ENCODE measurements at regions not wholly inside any gene's neighbourhood (a gene's known extent, or its start where the extent isn't known, plus 50 kb on each side); places are given as distances from the start of the nearest gene placed in this dataset.
"Not testable (repeated sequence)": the region's sequence is repeated elsewhere in the genome, so short reads cannot be mapped to it uniquely, and the experiment has no call there.

DNA sequence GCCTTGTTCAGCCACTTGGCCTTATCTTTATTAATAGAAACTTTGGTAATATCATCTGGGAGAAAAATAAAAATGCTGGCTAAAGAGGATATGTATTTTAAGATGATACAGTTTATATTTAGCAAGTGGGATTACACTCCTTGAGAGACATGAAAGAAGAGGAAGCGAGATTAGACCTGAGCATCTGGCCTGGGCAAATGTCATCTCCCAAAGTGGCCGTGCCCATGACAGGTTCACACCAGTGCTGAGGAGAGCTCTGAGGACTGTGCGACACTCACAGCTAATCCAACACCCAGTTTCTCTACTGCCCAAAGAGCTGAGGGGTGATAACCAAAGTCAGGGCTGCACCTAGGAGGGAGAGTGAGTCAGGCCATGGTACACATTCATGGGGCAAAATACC lies 121.7 kb upstream of the DUSP10 start:
- H3K9ac ChIP-seq (ENCODE audit: insufficient read length, low read depth): no peak overlapping the region
- TF ChIP-seq SUZ12 (IDR thresholded peaks at IDR 0.05; ENCODE audit: extremely low read depth, insufficient read depth, insufficient read length) (no peak), ZNF274 (IDR thresholded peaks at IDR 0.05; ENCODE audit: low read depth, low read length) (no peak), YY1 (IDR thresholded peaks at IDR 0.05; ENCODE audit: insufficient read depth, insufficient read length) (no peak)
- no peaks in the 10 kb centered on the region for H3K4me1 ChIP-seq (ENCODE audit: insufficient read depth, insufficient read length)
- H3K9me3 ChIP-seq (ENCODE audit: insufficient read depth, low read length): no peaks in the 10 kb centered on the region
- no peaks in the 10 kb centered on the region for H3K36me3 ChIP-seq (ENCODE audit: insufficient read depth, insufficient read length, low read length)
- no peaks in the 10 kb centered on the region for H3K27me3 ChIP-seq (ENCODE audit: insufficient read depth, insufficient read length)
- H3K4me3 ChIP-seq (ENCODE audit: insufficient read length, low read depth): no peak overlapping the region
- no peak for DNase-seq (ENCODE audit: low read depth, low spot score)

GRCh38 chr1:221862971-221863370 lies 121.1 kb upstream of the DUSP10 start:
- no peak overlapping the region for H3K9ac ChIP-seq (ENCODE audit: insufficient read length, low read depth)
- H3K4me1 ChIP-seq (ENCODE audit: insufficient read depth, insufficient read length): no peaks in the 10 kb centered on the region
- H3K27me3 ChIP-seq (ENCODE audit: insufficient read depth, insufficient read length): no peaks in the 10 kb centered on the region
- H3K4me3 ChIP-seq (ENCODE audit: insufficient read length, low read depth): no peak overlapping the region
- DNase-seq (ENCODE audit: low read depth, low spot score): no peak
- H3K9me3 ChIP-seq (ENCODE audit: insufficient read depth, low read length): no peaks in the 10 kb centered on the region
- TF ChIP-seq SUZ12 (IDR thresholded peaks at IDR 0.05; ENCODE audit: extremely low read depth, insufficient read depth, insufficient read length) (no peak), YY1 (IDR thresholded peaks at IDR 0.05; ENCODE audit: insufficient read depth, insufficient read length) (no peak), ZNF274 (IDR thresholded peaks at IDR 0.05; ENCODE audit: low read depth, low read length) (no peak)
- no peaks in the 10 kb centered on the region for H3K36me3 ChIP-seq (ENCODE audit: insufficient read depth, insufficient read length, low read length)

DNA sequence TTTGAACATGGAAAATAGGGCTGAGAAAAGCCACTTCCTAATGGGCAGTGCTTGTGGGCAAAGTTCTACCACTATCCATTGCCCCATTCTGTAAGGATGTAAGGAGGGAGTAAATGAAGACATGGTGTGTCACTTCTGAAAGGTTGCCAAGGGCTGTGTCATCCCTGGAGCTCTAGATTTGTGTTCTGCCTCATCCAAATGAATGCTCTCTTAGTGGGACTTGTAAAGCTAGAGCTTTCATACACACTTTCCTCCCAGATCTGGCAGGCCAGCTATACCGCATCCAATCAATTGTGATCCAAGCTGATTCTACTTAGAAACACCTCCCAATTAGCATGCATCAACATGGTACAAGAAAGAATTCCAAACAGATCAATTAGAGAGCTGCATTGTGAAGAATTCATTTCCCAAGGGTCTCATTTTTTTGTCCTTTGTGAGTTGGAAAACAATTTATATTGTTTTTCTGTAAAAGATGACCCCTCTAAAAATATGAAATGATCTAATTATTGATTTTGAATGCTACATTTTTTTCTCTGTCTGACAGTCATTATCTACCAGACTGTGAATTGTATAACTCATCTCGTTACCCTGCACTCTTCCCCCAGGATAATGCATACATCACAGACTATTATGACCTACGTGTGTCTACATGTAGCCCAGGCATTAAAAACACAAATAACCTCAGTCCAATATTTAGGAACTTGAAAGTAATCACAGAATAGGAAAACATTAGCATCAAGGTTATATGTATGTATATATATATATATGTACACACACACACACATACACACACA lies 117.1 kb upstream of the DUSP10 start:
- no peaks in the 10 kb centered on the region for H3K9me3 ChIP-seq (ENCODE audit: insufficient read depth, low read length)
- DNase-seq (ENCODE audit: low read depth, low spot score): no peak
- TF ChIP-seq SUZ12 (IDR thresholded peaks at IDR 0.05; ENCODE audit: extremely low read depth, insufficient read depth, insufficient read length) (no peak), ZNF274 (IDR thresholded peaks at IDR 0.05; ENCODE audit: low read depth, low read length) (no peak), YY1 (IDR thresholded peaks at IDR 0.05; ENCODE audit: insufficient read depth, insufficient read length) (no peak)
- no peak overlapping the region for H3K4me3 ChIP-seq (ENCODE audit: insufficient read length, low read depth)
- no peaks in the 10 kb centered on the region for H3K36me3 ChIP-seq (ENCODE audit: insufficient read depth, insufficient read length, low read length)
- H3K4me1 ChIP-seq (ENCODE audit: insufficient read depth, insufficient read length): no peaks in the 10 kb centered on the region
- no peaks in the 10 kb centered on the region for H3K27me3 ChIP-seq (ENCODE audit: insufficient read depth, insufficient read length)
- H3K9ac ChIP-seq (ENCODE audit: insufficient read length, low read depth): no peak overlapping the region

DNA sequence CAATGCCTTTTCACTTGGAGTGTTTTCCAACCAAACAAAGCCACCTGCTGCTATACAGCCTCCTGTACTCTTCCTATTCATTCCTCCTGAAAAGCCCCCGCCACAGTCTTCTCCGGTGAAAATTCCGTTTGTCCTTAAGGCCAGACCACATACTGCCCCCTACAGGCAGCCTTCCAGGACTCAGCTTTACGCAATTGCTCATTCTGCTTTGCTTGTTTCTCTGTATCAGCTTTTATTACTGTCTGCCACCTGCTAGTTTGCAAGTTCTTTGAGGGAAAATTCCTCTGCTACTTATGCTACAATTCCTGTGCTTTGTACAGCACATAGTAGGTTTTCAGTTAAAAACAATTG lies 115.2 kb upstream of the DUSP10 start:
- not testable (repeated sequence) for H3K27me3 ChIP-seq (ENCODE audit: insufficient read depth, insufficient read length); H3K9me3 ChIP-seq (ENCODE audit: insufficient read depth, low read length); H3K9ac ChIP-seq (ENCODE audit: insufficient read length, low read depth); H3K36me3 ChIP-seq (ENCODE audit: insufficient read depth, insufficient read length, low read length); H3K4me1 ChIP-seq (ENCODE audit: insufficient read depth, insufficient read length); H3K4me3 ChIP-seq (ENCODE audit: insufficient read length, low read depth)
- peak; percentile 13 for DNase-seq (ENCODE audit: low read depth, low spot score)

DNA sequence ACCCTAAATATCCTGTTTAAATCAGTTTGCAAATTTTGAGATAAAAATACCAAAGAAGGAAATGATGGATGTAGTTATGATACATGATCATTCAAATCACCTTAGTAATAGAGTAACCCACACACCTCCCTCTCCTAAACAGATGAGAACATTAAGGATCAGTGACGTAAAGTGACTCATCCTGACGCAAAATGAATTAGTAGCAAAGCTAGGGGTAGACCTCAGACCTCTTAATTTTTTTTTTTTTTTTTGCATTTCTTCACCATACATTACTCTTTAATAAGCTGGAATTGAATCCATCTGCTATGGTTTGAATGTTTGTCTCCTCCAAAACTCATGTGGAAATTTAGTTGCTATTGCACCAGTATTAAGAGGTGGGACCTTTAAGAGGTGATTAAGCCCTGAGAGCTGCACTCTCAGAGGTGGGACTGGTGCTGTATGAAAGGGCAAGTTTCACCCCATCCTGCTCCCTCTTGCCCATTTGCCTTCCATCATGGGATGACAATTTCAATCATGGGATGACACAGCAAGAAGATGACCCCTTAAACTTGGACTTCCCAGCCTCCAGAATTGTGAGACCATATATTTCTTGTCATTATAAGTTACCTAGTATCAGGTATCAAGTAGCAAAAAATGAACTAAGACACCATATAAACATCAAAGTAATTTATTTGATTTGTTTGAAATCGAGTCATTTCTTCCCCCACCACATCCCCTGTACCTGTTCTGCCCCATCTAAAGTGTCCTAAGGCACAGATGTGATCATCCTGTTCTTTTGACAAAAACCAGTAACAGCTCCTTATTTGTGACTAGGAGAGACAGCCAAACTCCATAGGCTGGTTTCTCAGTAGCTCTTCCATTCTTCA lies 114.6 kb upstream of the DUSP10 start:
- Histone ChIP-seq H3K4me3 (ENCODE audit: insufficient read length, low read depth) (no peak overlapping the region), H3K36me3 (ENCODE audit: insufficient read depth, insufficient read length, low read length) (no peaks in the 10 kb centered on the region), H3K9ac (ENCODE audit: insufficient read length, low read depth) (no peak overlapping the region), H3K27me3 (ENCODE audit: insufficient read depth, insufficient read length) (no peaks in the 10 kb centered on the region), H3K4me1 (ENCODE audit: insufficient read depth, insufficient read length) (no peaks in the 10 kb centered on the region), H3K9me3 (ENCODE audit: insufficient read depth, low read length) (no peaks in the 10 kb centered on the region)
- no peak for DNase-seq (ENCODE audit: low read depth, low spot score)
- TF ChIP-seq ZNF274 (IDR thresholded peaks at IDR 0.05; ENCODE audit: low read depth, low read length): no peak
- no peak for TF ChIP-seq SUZ12 (IDR thresholded peaks at IDR 0.05; ENCODE audit: extremely low read depth, insufficient read depth, insufficient read length)
- TF ChIP-seq YY1 (IDR thresholded peaks at IDR 0.05; ENCODE audit: insufficient read depth, insufficient read length): no peak

GRCh38 chr1:221855156-221855555 lies 113.3 kb upstream of the DUSP10 start:
- no peak for DNase-seq (ENCODE audit: low read depth, low spot score)
- no peak overlapping the region for H3K4me3 ChIP-seq (ENCODE audit: insufficient read length, low read depth)
- no peaks in the 10 kb centered on the region for H3K9me3 ChIP-seq (ENCODE audit: insufficient read depth, low read length)
- H3K36me3 ChIP-seq (ENCODE audit: insufficient read depth, insufficient read length, low read length): no peaks in the 10 kb centered on the region
- TF ChIP-seq YY1 (IDR thresholded peaks at IDR 0.05; ENCODE audit: insufficient read depth, insufficient read length) (no peak), SUZ12 (IDR thresholded peaks at IDR 0.05; ENCODE audit: extremely low read depth, insufficient read depth, insufficient read length) (no peak), ZNF274 (IDR thresholded peaks at IDR 0.05; ENCODE audit: low read depth, low read length) (no peak)
- H3K9ac ChIP-seq (ENCODE audit: insufficient read length, low read depth): no peak overlapping the region
- H3K27me3 ChIP-seq (ENCODE audit: insufficient read depth, insufficient read length): no peaks in the 10 kb centered on the region
- no peaks in the 10 kb centered on the region for H3K4me1 ChIP-seq (ENCODE audit: insufficient read depth, insufficient read length)

- H3K9ac ChIP-seq (ENCODE audit: insufficient read length, low read depth): no peak overlapping the region
Observed at GRCh38 chr1:221851336-221851735, 109.4 kb upstream of the DUSP10 start.

More at GRCh38 chr1:221851336-221851735, 109.4 kb upstream of the DUSP10 start:
- H3K27me3 ChIP-seq (ENCODE audit: insufficient read depth, insufficient read length): no peaks in the 10 kb centered on the region
- H3K36me3 ChIP-seq (ENCODE audit: insufficient read depth, insufficient read length, low read length): no peaks in the 10 kb centered on the region
- DNase-seq (ENCODE audit: low read depth, low spot score): no peak
- TF ChIP-seq YY1 (IDR thresholded peaks at IDR 0.05; ENCODE audit: insufficient read depth, insufficient read length) (no peak), ZNF274 (IDR thresholded peaks at IDR 0.05; ENCODE audit: low read depth, low read length) (no peak), SUZ12 (IDR thresholded peaks at IDR 0.05; ENCODE audit: extremely low read depth, insufficient read depth, insufficient read length) (no peak)
- no peak overlapping the region for H3K4me3 ChIP-seq (ENCODE audit: insufficient read length, low read depth)
- no peaks in the 10 kb centered on the region for H3K9me3 ChIP-seq (ENCODE audit: insufficient read depth, low read length)
- no peaks in the 10 kb centered on the region for H3K4me1 ChIP-seq (ENCODE audit: insufficient read depth, insufficient read length)

All from NT2/D1 (cell line).